ENCODE measurements at regions not wholly inside any gene's neighbourhood (a gene's known extent, or its start where the extent isn't known, plus 50 kb on each side); places are given as distances from the start of the nearest gene placed in this dataset.

DNA sequence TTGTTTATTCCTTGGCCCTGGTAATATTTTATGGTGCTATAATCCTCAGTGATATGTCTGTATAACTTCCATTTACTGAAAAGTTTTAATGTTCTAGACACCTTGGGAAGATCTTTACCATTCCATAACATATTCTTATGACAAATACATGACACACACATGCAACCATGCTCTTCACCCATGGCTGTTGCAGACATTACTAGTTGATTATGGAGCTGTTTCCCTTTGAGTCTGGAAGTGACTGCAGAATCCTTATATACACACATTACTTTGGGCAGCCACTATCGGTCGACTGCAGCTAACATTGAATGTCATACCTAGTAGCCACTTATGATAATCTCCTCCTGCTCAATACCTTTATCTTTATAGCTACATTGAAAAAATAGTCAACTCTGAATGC lies 243.1 kb upstream of the ADAMTS9 start:
- H3K4me3 ChIP-seq (ENCODE audit: low read depth, low read length): no peak overlapping the region
- TF ChIP-seq, protein P1, sequence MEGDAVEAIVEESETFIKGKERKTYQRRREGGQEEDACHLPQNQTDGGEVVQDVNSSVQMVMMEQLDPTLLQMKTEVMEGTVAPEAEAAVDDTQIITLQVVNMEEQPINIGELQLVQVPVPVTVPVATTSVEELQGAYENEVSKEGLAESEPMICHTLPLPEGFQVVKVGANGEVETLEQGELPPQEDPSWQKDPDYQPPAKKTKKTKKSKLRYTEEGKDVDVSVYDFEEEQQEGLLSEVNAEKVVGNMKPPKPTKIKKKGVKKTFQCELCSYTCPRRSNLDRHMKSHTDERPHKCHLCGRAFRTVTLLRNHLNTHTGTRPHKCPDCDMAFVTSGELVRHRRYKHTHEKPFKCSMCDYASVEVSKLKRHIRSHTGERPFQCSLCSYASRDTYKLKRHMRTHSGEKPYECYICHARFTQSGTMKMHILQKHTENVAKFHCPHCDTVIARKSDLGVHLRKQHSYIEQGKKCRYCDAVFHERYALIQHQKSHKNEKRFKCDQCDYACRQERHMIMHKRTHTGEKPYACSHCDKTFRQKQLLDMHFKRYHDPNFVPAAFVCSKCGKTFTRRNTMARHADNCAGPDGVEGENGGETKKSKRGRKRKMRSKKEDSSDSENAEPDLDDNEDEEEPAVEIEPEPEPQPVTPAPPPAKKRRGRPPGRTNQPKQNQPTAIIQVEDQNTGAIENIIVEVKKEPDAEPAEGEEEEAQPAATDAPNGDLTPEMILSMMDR (IDR thresholded peaks at IDR 0.05; ENCODE audit: insufficient read depth, low read length): no peak
- no peak for DNase-seq (ENCODE audit: low read depth)

GRCh38 chr3:64928683-64929082 lies 240.9 kb upstream of the ADAMTS9 start:
- no peak overlapping the region for H3K4me3 ChIP-seq (ENCODE audit: low read depth, low read length)
- TF ChIP-seq, protein P1 (IDR thresholded peaks at IDR 0.05; ENCODE audit: insufficient read depth, low read length): no peak
- DNase-seq (ENCODE audit: low read depth): no peak

- no peak for DNase-seq (ENCODE audit: low read depth)
- H3K4me3 ChIP-seq (ENCODE audit: low read depth, low read length): no peak overlapping the region
- TF ChIP-seq, protein P1 (IDR thresholded peaks at IDR 0.05; ENCODE audit: insufficient read depth, low read length): no peak
These were observed 239.9 kb upstream of the ADAMTS9 start for GRCh38 chr3:64927689-64928088.

- DNase-seq (ENCODE audit: low read depth): no peak
- TF ChIP-seq, protein P1 (IDR thresholded peaks at IDR 0.05; ENCODE audit: insufficient read depth, low read length): no peak
- H3K4me3 ChIP-seq (ENCODE audit: low read depth, low read length): no peak overlapping the region
These were observed 237.8 kb upstream of the ADAMTS9 start for GRCh38 chr3:64925575-64925974.

DNA sequence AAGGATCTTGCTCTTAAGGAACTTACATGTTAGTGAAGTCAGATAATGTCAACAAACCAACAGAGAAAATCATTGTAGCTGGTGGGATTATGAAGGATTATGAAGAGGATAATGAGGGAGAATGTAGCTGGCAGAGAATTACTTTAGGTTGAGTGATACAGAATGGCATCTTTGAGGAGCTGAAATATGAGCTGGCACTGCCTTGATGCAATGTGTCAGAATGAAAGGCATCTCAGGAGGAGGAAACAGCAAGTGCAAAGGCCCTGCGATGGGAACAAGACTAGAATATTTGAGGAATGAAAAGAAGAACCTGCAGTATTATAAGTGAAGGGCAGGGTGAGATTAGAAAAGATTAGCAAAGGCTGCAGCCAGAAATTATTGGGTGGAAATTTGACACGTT lies 237.2 kb upstream of the ADAMTS9 start:
- DNase-seq (ENCODE audit: low read depth): no peak
- TF ChIP-seq, protein P1 (IDR thresholded peaks at IDR 0.05; ENCODE audit: insufficient read depth, low read length): no peak
- H3K4me3 ChIP-seq (ENCODE audit: low read depth, low read length): no peak overlapping the region

DNA sequence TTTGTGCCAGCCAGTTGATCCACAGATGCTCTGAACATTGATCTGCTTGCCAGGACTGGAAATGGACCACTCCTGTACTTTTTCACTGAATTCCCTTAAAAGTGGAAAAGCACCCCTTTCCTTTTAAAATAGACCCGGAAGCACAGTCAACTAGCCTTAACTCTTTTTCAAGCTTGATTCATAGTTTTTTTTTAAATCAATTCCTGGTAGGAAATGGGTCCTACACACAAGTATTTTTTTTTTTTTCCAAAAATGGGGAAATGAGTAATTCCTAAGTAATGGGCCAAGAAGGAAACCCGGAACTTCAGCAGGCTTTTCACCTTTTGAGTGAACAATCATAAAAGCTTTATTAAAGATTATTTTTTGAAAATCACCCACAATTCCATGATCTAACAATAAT lies 234.4 kb upstream of the ADAMTS9 start:
- TF ChIP-seq, protein P1 (IDR thresholded peaks at IDR 0.05; ENCODE audit: insufficient read depth, low read length): no peak
- no peak for DNase-seq (ENCODE audit: low read depth)
- no peak overlapping the region for H3K4me3 ChIP-seq (ENCODE audit: low read depth, low read length)

DNA sequence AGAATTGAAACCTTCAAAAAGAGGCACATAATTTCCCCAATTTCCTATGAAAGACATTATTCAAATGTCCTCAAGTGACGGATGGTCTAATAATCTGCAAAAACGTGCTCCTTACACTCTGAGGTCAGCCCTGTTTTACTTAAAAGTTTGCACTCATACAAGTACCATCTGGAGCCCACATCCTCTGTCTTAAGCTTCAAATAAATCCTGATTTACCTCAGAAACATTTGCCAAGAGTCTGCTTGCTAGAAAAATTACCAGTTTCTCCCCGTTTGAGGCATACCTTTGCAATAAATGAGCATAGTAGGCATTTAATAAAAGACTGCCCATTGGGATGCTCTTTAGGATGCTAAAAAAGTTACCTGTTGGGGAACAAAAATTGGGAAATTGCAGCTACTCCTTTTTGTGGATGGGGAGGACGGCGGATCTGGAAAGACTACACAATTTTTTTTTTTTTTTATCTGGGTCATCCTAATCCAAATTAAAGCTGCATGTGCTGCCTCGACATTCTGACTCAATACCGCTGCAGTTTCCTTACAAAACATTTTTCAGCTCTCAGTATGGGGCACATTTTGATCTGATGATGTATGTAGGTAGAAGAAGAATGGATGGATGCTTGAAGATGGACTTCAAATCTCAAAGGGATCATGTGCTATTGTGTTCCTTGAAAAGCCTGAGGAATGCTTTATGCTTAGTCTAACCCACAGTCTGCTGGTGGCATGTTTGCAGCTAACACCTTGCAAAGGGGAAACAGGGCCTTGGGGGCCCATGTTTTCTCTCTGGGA lies 233.7 kb upstream of the ADAMTS9 start:
- no peak overlapping the region for H3K4me3 ChIP-seq (ENCODE audit: low read depth, low read length)
- TF ChIP-seq, protein P1 (IDR thresholded peaks at IDR 0.05; ENCODE audit: insufficient read depth, low read length): no peak
- DNase-seq (ENCODE audit: low read depth): no peak

Measured in fibroblast of the aortic adventitia (primary cell).